K562 (cell line): ENCODE measurements at regions not wholly inside any gene's neighbourhood (a gene's known extent, or its start where the extent isn't known, plus 50 kb on each side); places are given as distances from the start of the nearest gene placed in this dataset.

ENCODE experiments used
- CBFA2T3 ChIP-seq: fragments of 450-650 bp; IDR thresholded peaks from 2 replicates; pipeline ENCODE4 v1.6.1; 2017
- CREB3 ChIP-seq: fragments of 450-650 bp; conservative IDR thresholded peaks from 2 replicates; pipeline ENCODE4 v1.6.1; 2016; ENCODE audit warnings: missing genetic modification characterization, low read depth, mild to moderate bottlenecking, missing compliant biosample characterization, moderate library complexity
- CREB3L1 ChIP-seq: fragments of 450-650 bp; IDR thresholded peaks from 2 replicates; pipeline ENCODE4 v1.6.1; 2014; ENCODE audit warnings: low read depth, mild to moderate bottlenecking, moderate library complexity, borderline replicate concordance
- FOXK2 ChIP-seq, 2 experiments: fragments of 450-650 bp; IDR thresholded peaks in 1 of 2; conservative IDR thresholded peaks in 1 of 2; 2 replicates each; pipeline ENCODE4 v1.6.1; 2016; ENCODE audit warnings: low read depth in 2 of 2, mild to moderate bottlenecking in 1 of 2
- GATA2 ChIP-seq: sonication (generic); formaldehyde crosslinking; IDR thresholded peaks from 2 replicates; pipeline ENCODE4 v1.4.0; 2020; ENCODE audit warnings: mild to moderate bottlenecking, missing genetic modification reagents
- KDM1A ChIP-seq, 2 experiments: fragments of 450-650 bp; IDR thresholded peaks; 2 replicates each; pipeline ENCODE4 v1.6.1; 2016; ENCODE audit warnings: mild to moderate bottlenecking in 2 of 2
- NCOA1 ChIP-seq: fragments of 450-650 bp; IDR thresholded peaks from 2 replicates; pipeline ENCODE4 v1.6.1; 2016; ENCODE audit warnings: low read depth
- PRDM10 ChIP-seq: fragments of 450-650 bp; IDR thresholded peaks from 2 replicates; pipeline ENCODE4 v1.6.1; 2018; ENCODE audit not compliant: partially characterized antibody
- SMARCC2 ChIP-seq: fragments of 450-650 bp; IDR thresholded peaks from 2 replicates; pipeline ENCODE4 v1.6.1; 2017; ENCODE audit warnings: antibody characterized with exemption, moderate library complexity, mild to moderate bottlenecking, low read depth
- UBTF ChIP-seq, 2 experiments: IDR thresholded peaks; 2 replicates each; pipeline ENCODE4 v1.6.1; 2012; ENCODE audit warnings: improper control_type of control experiment in 2 of 2, low read depth in 2 of 2, low read length in 2 of 2, borderline replicate concordance in 1 of 2
- ZNF277 ChIP-seq: fragments of 250-450 bp; sonication (Bioruptor Pico); IDR thresholded peaks from 2 replicates; pipeline ENCODE4 v1.8.0; 2022; ENCODE audit warnings: inconsistent platforms, mild to moderate bottlenecking, moderate library complexity, borderline replicate concordance
- ZNF398 ChIP-seq: fragments of 250-450 bp; sonication (Bioruptor Pico); IDR thresholded peaks from 2 replicates; pipeline ENCODE4 v1.8.0; 2021; ENCODE audit warnings: moderate library complexity, mild to moderate bottlenecking, inconsistent platforms

- TF ChIP-seq ZNF277 (CRISPR knock-in tag) = no peak
- TF ChIP-seq CREB3 (tag) = no peak
- peak in 1 of 2 experiments; percentile 83; a peak in 3 of 4 replicates for TF ChIP-seq KDM1A (IDR thresholded peaks at IDR 0.05)
- TF ChIP-seq SMARCC2 = peak; percentile 75; the same call in 1 of the 2 replicates
- TF ChIP-seq CBFA2T3 = peak; percentile 83
- peak; percentile 39; the same call in 1 of the 2 replicates for TF ChIP-seq NCOA1
- no peak for TF ChIP-seq ZNF398 (CRISPR knock-in tag)
- peak; percentile 86 to 91; a peak in 3 of 4 replicates for TF ChIP-seq FOXK2 (conservative IDR thresholded peaks at IDR 0.05 in 1 of 2, IDR thresholded peaks at IDR 0.05 in 1 of 2; ENCODE audit: low read depth in 2 of 2)
- 0 out of 4 replicates have a peak, but pooled peaks of 1 of the 2 experiments have one; percentile 36 for TF ChIP-seq UBTF (IDR thresholded peaks at IDR 0.05; ENCODE audit: borderline replicate concordance in 1 of 2, low read depth in 2 of 2, low read length in 2 of 2)
- TF ChIP-seq PRDM10 = peak; percentile 93
- TF ChIP-seq GATA2 (CRISPR knock-in tag) = peak; percentile 71
- peak; percentile 52; the same call in 1 of the 2 replicates for TF ChIP-seq CREB3L1
These were observed 1141.2 kb upstream of the TMEM132C start (continued) for GRCh38 chr12:127125607-127126259.
